ENCODE measurements at regions not wholly inside any gene's neighbourhood (a gene's known extent, or its start where the extent isn't known, plus 50 kb on each side); places are given as distances from the start of the nearest gene placed in this dataset.

- Histone ChIP-seq H2BK5ac (ENCODE audit: low read depth, low read length) (no peak overlapping the region), H3K9ac (replicated peaks in 1 of 4; ENCODE audit: extremely low read depth in 1 of 4, low read depth in 3 of 4, low read length in 3 of 4) (no peak overlapping the region), H4K20me1 (replicated peaks in 1 of 2; ENCODE audit: control insufficient read depth in 1 of 2, insufficient read depth in 2 of 2, low read length in 2 of 2) (no peaks in the 10 kb centered on the region), H2BK20ac (ENCODE audit: low read length) (no peak overlapping the region), H3K23ac (ENCODE audit: insufficient read length) (no peak overlapping the region), H2AK5ac (ENCODE audit: low read depth, low read length) (no peak overlapping the region), H3K56ac (replicated peaks; ENCODE audit: insufficient read length, low read depth, low read length) (no peak overlapping the region), H2BK120ac (replicated peaks; ENCODE audit: low read depth, low read length) (no peak overlapping the region), H3K4me1 (replicated peaks in 1 of 4; ENCODE audit: control insufficient read depth in 3 of 4, insufficient read depth in 4 of 4, low read length in 3 of 4) (no peaks in the 10 kb centered on the region), H2AFZ (ENCODE audit: low read length) (no peak overlapping the region), H3K79me1 (ENCODE audit: low read depth, low read length) (no peaks in the 10 kb centered on the region), H3K36me3 (ENCODE audit: control insufficient read depth in 2 of 4, insufficient read depth in 4 of 4, low read length in 3 of 4) (no peaks in the 10 kb centered on the region), H3K23me2 (ENCODE audit: low read depth, low read length) (no peaks in the 10 kb centered on the region), H3K27me3 (replicated peaks in 1 of 4; ENCODE audit: control insufficient read depth in 3 of 4, extremely low read depth in 1 of 4, insufficient read depth in 3 of 4, low read length in 3 of 4) (no peaks in the 10 kb centered on the region), H4K8ac (ENCODE audit: extremely low read depth, insufficient read depth, low read length) (no peak overlapping the region), H3K18ac (ENCODE audit: extremely low read depth, low read length) (no peak overlapping the region), H4K5ac (ENCODE audit: insufficient read length, low read depth, low read length) (no peak overlapping the region), H2BK12ac (ENCODE audit: low read depth, low read length) (no peak overlapping the region), H3K4me2 (ENCODE audit: insufficient read depth in 1 of 2, low read depth in 2 of 2, low read length in 2 of 2) (no peak overlapping the region), H4K91ac (replicated peaks; ENCODE audit: insufficient read length, low read length) (no peak overlapping the region), H3K4ac (replicated peaks; ENCODE audit: insufficient read length, low read depth, low read length) (no peak overlapping the region), H3K27ac (ENCODE audit: low read depth, low read length) (no peak overlapping the region), H2BK15ac (ENCODE audit: low read length) (no peak overlapping the region), H3K79me2 (ENCODE audit: control insufficient read depth in 1 of 2, insufficient read depth in 2 of 2, low read length in 2 of 2) (no peaks in the 10 kb centered on the region), H3K9me3 (ENCODE audit: insufficient read depth in 2 of 2, low read depth in 1 of 2, low read length in 1 of 2) (no peaks in the 10 kb centered on the region), H3K4me3 (ENCODE audit: extremely low read depth in 1 of 4, insufficient read depth in 2 of 4, low read depth in 3 of 4, low read length in 4 of 4) (no peak overlapping the region), H3K14ac (ENCODE audit: insufficient read length) (no peak overlapping the region)
- no peak for DNase-seq (ENCODE audit: low read depth in 1 of 2, low spot score in 2 of 2)
- ChIA-PET CTCF (ENCODE audit: partially characterized antibody) (interaction anchor here (0.8 to 2.1 kb wide), 5 partner anchors 8 to 49 kb away, joined by 3 to 5 read pairs (median 3); no protein-coding TSS in a partner anchor), POLR2A (ENCODE audit: partially characterized antibody) (no interaction called here)
- WGBS, 2 experiments (ENCODE audit: extremely low coverage in 1 of 2, insufficient coverage in 1 of 2, insufficient read length in 1 of 2, insufficient replicate concordance in 2 of 2, low coverage in 1 of 2, low lambda C conversion rate in 2 of 2, missing lambda C conversion rate in 1 of 2) = 90% methylated on average over 15 of the region's 18 CpGs; no CpG with 5 or more reads in 1 of the 2 experiments
- FAIRE-seq = no peak
- TF ChIP-seq JUND (IDR thresholded peaks at IDR 0.05; ENCODE audit: low read length) = no peak
- no peak for TF ChIP-seq CREB1 (IDR thresholded peaks at IDR 0.05)
- no peak for TF ChIP-seq SAP30 (IDR thresholded peaks at IDR 0.05; ENCODE audit: insufficient read depth, insufficient replicate concordance, low read length)
- no peak for TF ChIP-seq RXRA (IDR thresholded peaks at IDR 0.05; ENCODE audit: insufficient read depth, low read depth, low read length)
- no peak for TF ChIP-seq TEAD4 (IDR thresholded peaks at IDR 0.05; ENCODE audit: low read depth, low read length)
- no peak for TF ChIP-seq FOSL1 (IDR thresholded peaks at IDR 0.05; ENCODE audit: insufficient read depth, low read depth, low read length)
- TF ChIP-seq RAD21 (IDR thresholded peaks at IDR 0.05 in 1 of 2, conservative IDR thresholded peaks at IDR 0.05 in 1 of 2; ENCODE audit: low read depth in 2 of 2, low read length in 2 of 2) = no peak
- no peak for TF ChIP-seq ZNF274 (IDR thresholded peaks at IDR 0.05; ENCODE audit: borderline replicate concordance, extremely low read depth, low read length)
- TF ChIP-seq NANOG (IDR thresholded peaks at IDR 0.05; ENCODE audit: insufficient read depth, low read depth, low read length, poor library complexity, severe bottlenecking) = no peak
- TF ChIP-seq SP1 (IDR thresholded peaks at IDR 0.05; ENCODE audit: low read depth, low read length) = no peak
Observed at GRCh38 chr17:68152161-68152571, 95.7 kb upstream of the AMZ2 start.

Measured in H1 (cell line).